SK-N-SH treated with all-trans-retinoic acid at 6 μM for 48 hours (cell line): ENCODE measurements at regions not wholly inside any gene's neighbourhood (a gene's known extent, or its start where the extent isn't known, plus 50 kb on each side); places are given as distances from the start of the nearest gene placed in this dataset.

Experiments used
- ATAC-seq: fragments of 200-7000 bp; cut with Tn5 transposase; 3 replicates; pipeline ENCODE4 v1.9.1; 2020; ENCODE audit warnings: mild to moderate bottlenecking, moderate library complexity
- ARNTL ChIP-seq: fragments of 450-650 bp; formaldehyde crosslinking; IDR thresholded peaks from 2 replicates; pipeline ENCODE4 v1.5.0; 2020; ENCODE audit warnings: low read depth, mild to moderate bottlenecking, moderate library complexity, borderline replicate concordance
- BACH2 ChIP-seq: fragments of 250-450 bp; sonication (Bioruptor Pico); IDR thresholded peaks from 2 replicates; pipeline ENCODE4 v1.9.0; 2021; ENCODE audit warnings: mild to moderate bottlenecking, borderline replicate concordance
- CSDC2 ChIP-seq: fragments of 250-450 bp; sonication (Bioruptor Pico); IDR thresholded peaks from 2 replicates; pipeline ENCODE4 v1.5.0; 2020; ENCODE audit warnings: mild to moderate bottlenecking, moderate library complexity
- ESRRG ChIP-seq: fragments of 250-450 bp; sonication (Bioruptor Pico); IDR thresholded peaks from 2 replicates; pipeline ENCODE4 v1.6.1; 2021; ENCODE audit warnings: mild to moderate bottlenecking
- GLIS3 ChIP-seq: fragments of 250-450 bp; sonication (Bioruptor Pico); IDR thresholded peaks from 2 replicates; pipeline ENCODE4 v1.5.0; 2020; ENCODE audit warnings: mild to moderate bottlenecking, moderate library complexity
- ISL1 ChIP-seq: fragments of 250-450 bp; sonication (Bioruptor Pico); IDR thresholded peaks from 2 replicates; pipeline ENCODE4 v2.1.2; 2022; ENCODE audit warnings: mild to moderate bottlenecking, moderate library complexity
- OSR1 ChIP-seq: fragments of 250-450 bp; sonication (Bioruptor Pico); IDR thresholded peaks from 2 replicates; pipeline ENCODE4 v1.8.0; 2022; ENCODE audit warnings: moderate library complexity, mild to moderate bottlenecking, inconsistent platforms
- PPARA ChIP-seq: fragments of 250-450 bp; sonication (Bioruptor Pico); IDR thresholded peaks from 2 replicates; pipeline ENCODE4 v1.5.0; 2020; ENCODE audit warnings: mild to moderate bottlenecking, borderline replicate concordance
- SNAI2 ChIP-seq: fragments of 250-450 bp; sonication (Bioruptor Pico); IDR thresholded peaks from 2 replicates; pipeline ENCODE4 v1.5.0; 2020; ENCODE audit warnings: mild to moderate bottlenecking, moderate library complexity
- TCF4 ChIP-seq: fragments of 250-450 bp; sonication (Bioruptor Pico); IDR thresholded peaks from 2 replicates; pipeline ENCODE4 v1.8.0; 2021; ENCODE audit warnings: mild to moderate bottlenecking, moderate library complexity, borderline replicate concordance
- TOX ChIP-seq: fragments of 250-450 bp; sonication (Bioruptor Pico); IDR thresholded peaks from 2 replicates; pipeline ENCODE4 v1.8.0; 2021; ENCODE audit warnings: mild to moderate bottlenecking, moderate library complexity, borderline replicate concordance
- ZC3H10 ChIP-seq: fragments of 250-450 bp; sonication (Bioruptor Pico); IDR thresholded peaks from 2 replicates; pipeline ENCODE4 v1.5.1; 2021; ENCODE audit warnings: mild to moderate bottlenecking, moderate library complexity
- ZFP3 ChIP-seq: fragments of 250-450 bp; sonication (Bioruptor Pico); IDR thresholded peaks from 2 replicates; pipeline ENCODE4 v1.5.0; 2020; ENCODE audit warnings: mild to moderate bottlenecking, moderate library complexity
- ZFP30 ChIP-seq: fragments of 450-650 bp; formaldehyde crosslinking; IDR thresholded peaks from 2 replicates; pipeline ENCODE4 v1.5.0; 2022; ENCODE audit warnings: mild to moderate bottlenecking, moderate library complexity
- ZNF565 ChIP-seq: fragments of 450-650 bp; formaldehyde crosslinking; conservative IDR thresholded peaks from 2 replicates; pipeline ENCODE4 v1.5.0; 2020; ENCODE audit warnings: low read depth, mild to moderate bottlenecking, moderate library complexity
- ZNF70 ChIP-seq: fragments of 450-650 bp; formaldehyde crosslinking; IDR thresholded peaks from 2 replicates; pipeline ENCODE4 v1.5.0; 2020; ENCODE audit warnings: mild to moderate bottlenecking, moderate library complexity
- ZNF8 ChIP-seq: fragments of 450-650 bp; formaldehyde crosslinking; IDR thresholded peaks from 2 replicates; pipeline ENCODE4 v1.5.0; 2020; ENCODE audit warnings: mild to moderate bottlenecking, moderate library complexity
- TF ChIP-seq, protein P1 (sequence below): fragments of 250-450 bp; sonication (Bioruptor Pico); IDR thresholded peaks from 2 replicates; pipeline ENCODE4 v1.8.0; 2021; ENCODE audit warnings: low read depth, mild to moderate bottlenecking, moderate library complexity, borderline replicate concordance
- TF ChIP-seq, protein P2 (sequence below): fragments of 250-450 bp; sonication (Bioruptor Pico); IDR thresholded peaks from 2 replicates; pipeline ENCODE4 v1.5.0; 2020; ENCODE audit warnings: mild to moderate bottlenecking, moderate library complexity
- TF ChIP-seq, protein P3 (sequence below): fragments of 250-450 bp; sonication (Bioruptor Pico); IDR thresholded peaks from 2 replicates; pipeline ENCODE4 v1.5.1; 2020; ENCODE audit warnings: low read depth, mild to moderate bottlenecking, moderate library complexity
- TF ChIP-seq, protein P4 (sequence below): fragments of 250-450 bp; sonication (Bioruptor Pico); IDR thresholded peaks from 2 replicates; pipeline ENCODE4 v1.8.0; 2020; ENCODE audit warnings: mild to moderate bottlenecking, moderate library complexity, borderline replicate concordance
- TF ChIP-seq, protein P5 (sequence below): fragments of 250-450 bp; sonication (Bioruptor Pico); IDR thresholded peaks from 2 replicates; pipeline ENCODE4 v1.5.1; 2021; ENCODE audit warnings: mild to moderate bottlenecking, moderate library complexity

DNA sequence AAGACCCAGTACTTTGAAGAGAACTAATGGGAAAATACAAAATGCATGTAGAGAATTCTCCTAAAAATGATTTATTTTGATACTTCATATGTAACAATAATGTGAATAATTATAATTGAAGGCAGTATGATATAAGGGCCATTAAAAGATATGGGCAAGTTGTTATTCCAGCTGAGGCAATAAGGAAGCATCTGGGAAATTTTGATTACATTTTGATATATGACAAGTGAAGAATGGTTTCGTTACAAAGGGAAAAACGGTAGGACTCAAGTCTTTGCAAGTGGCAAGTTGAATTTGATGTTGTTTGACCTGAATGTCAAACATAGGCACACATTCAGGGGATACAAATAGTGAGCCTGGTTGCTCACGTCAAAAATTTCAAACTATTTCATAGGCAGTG lies 137.9 kb upstream of the TP63 start:
- no peak for TF ChIP-seq PPARA
- no peak for TF ChIP-seq ARNTL (CRISPR knock-in tag)
- TF ChIP-seq ZNF70 (CRISPR knock-in tag) = no peak
- no peak for TF ChIP-seq ZFP3
- TF ChIP-seq, protein P1, sequence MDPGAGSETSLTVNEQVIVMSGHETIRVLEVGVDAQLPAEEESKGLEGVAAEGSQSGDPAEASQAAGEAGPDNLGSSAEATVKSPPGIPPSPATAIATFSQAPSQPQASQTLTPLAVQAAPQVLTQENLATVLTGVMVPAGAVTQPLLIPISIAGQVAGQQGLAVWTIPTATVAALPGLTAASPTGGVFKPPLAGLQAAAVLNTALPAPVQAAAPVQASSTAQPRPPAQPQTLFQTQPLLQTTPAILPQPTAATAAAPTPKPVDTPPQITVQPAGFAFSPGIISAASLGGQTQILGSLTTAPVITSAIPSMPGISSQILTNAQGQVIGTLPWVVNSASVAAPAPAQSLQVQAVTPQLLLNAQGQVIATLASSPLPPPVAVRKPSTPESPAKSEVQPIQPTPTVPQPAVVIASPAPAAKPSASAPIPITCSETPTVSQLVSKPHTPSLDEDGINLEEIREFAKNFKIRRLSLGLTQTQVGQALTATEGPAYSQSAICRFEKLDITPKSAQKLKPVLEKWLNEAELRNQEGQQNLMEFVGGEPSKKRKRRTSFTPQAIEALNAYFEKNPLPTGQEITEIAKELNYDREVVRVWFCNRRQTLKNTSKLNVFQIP (CRISPR knock-in tag) = no peak
- TF ChIP-seq ZNF8 = no peak
- ATAC-seq = no peak

DNA sequence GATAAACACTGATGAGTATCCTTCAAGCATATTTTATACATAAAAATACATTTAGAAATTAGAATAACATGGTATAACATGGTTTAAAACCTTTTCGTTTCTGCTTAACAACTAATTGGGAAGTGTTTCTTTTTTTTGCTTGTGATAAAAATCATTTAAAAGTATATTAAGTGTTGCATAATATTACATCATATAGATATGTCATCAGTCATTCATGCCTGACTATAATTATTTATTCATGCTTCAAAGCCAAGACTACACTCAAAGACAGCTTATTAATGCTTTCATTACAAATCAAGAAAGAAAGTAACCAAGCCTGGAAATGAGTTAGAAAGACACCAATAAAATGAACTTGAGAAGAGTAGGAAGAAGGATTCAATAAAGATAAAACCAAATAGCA lies 136.6 kb upstream of the TP63 start:
- no peak for ATAC-seq
- TF ChIP-seq GLIS3 (CRISPR knock-in tag) (no peak), ZC3H10 (CRISPR knock-in tag) (no peak), ESRRG (CRISPR knock-in tag) (no peak), OSR1 (CRISPR knock-in tag) (no peak), ZNF565 (no peak), ZFP3 (no peak), BACH2 (CRISPR knock-in tag) (no peak), ZFP30 (CRISPR knock-in tag) (no peak), CSDC2 (no peak), ARNTL (CRISPR knock-in tag) (no peak), TOX (no peak), SNAI2 (CRISPR knock-in tag) (no peak), ZNF70 (CRISPR knock-in tag) (no peak), PPARA (no peak), TCF4 (no peak), ISL1 (no peak)
- TF ChIP-seq, protein P2, sequence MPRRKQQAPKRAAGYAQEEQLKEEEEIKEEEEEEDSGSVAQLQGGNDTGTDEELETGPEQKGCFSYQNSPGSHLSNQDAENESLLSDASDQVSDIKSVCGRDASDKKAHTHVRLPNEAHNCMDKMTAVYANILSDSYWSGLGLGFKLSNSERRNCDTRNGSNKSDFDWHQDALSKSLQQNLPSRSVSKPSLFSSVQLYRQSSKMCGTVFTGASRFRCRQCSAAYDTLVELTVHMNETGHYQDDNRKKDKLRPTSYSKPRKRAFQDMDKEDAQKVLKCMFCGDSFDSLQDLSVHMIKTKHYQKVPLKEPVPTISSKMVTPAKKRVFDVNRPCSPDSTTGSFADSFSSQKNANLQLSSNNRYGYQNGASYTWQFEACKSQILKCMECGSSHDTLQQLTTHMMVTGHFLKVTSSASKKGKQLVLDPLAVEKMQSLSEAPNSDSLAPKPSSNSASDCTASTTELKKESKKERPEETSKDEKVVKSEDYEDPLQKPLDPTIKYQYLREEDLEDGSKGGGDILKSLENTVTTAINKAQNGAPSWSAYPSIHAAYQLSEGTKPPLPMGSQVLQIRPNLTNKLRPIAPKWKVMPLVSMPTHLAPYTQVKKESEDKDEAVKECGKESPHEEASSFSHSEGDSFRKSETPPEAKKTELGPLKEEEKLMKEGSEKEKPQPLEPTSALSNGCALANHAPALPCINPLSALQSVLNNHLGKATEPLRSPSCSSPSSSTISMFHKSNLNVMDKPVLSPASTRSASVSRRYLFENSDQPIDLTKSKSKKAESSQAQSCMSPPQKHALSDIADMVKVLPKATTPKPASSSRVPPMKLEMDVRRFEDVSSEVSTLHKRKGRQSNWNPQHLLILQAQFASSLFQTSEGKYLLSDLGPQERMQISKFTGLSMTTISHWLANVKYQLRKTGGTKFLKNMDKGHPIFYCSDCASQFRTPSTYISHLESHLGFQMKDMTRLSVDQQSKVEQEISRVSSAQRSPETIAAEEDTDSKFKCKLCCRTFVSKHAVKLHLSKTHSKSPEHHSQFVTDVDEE (CRISPR knock-in tag) = no peak
- TF ChIP-seq, protein P3, sequence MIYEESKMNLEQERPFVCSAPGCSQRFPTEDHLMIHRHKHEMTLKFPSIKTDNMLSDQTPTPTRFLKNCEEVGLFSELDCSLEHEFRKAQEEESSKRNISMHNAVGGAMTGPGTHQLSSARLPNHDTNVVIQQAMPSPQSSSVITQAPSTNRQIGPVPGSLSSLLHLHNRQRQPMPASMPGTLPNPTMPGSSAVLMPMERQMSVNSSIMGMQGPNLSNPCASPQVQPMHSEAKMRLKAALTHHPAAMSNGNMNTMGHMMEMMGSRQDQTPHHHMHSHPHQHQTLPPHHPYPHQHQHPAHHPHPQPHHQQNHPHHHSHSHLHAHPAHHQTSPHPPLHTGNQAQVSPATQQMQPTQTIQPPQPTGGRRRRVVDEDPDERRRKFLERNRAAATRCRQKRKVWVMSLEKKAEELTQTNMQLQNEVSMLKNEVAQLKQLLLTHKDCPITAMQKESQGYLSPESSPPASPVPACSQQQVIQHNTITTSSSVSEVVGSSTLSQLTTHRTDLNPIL (CRISPR knock-in tag) = no peak
- TF ChIP-seq, protein P4, sequence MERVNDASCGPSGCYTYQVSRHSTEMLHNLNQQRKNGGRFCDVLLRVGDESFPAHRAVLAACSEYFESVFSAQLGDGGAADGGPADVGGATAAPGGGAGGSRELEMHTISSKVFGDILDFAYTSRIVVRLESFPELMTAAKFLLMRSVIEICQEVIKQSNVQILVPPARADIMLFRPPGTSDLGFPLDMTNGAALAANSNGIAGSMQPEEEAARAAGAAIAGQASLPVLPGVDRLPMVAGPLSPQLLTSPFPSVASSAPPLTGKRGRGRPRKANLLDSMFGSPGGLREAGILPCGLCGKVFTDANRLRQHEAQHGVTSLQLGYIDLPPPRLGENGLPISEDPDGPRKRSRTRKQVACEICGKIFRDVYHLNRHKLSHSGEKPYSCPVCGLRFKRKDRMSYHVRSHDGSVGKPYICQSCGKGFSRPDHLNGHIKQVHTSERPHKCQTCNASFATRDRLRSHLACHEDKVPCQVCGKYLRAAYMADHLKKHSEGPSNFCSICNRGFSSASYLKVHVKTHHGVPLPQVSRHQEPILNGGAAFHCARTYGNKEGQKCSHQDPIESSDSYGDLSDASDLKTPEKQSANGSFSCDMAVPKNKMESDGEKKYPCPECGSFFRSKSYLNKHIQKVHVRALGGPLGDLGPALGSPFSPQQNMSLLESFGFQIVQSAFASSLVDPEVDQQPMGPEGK (CRISPR knock-in tag) = no peak
- TF ChIP-seq, protein P5, sequence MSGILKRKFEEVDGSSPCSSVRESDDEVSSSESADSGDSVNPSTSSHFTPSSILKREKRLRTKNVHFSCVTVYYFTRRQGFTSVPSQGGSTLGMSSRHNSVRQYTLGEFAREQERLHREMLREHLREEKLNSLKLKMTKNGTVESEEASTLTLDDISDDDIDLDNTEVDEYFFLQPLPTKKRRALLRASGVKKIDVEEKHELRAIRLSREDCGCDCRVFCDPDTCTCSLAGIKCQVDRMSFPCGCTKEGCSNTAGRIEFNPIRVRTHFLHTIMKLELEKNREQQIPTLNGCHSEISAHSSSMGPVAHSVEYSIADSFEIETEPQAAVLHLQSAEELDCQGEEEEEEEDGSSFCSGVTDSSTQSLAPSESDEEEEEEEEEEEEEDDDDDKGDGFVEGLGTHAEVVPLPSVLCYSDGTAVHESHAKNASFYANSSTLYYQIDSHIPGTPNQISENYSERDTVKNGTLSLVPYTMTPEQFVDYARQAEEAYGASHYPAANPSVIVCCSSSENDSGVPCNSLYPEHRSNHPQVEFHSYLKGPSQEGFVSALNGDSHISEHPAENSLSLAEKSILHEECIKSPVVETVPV (CRISPR knock-in tag) = no peak

DNA sequence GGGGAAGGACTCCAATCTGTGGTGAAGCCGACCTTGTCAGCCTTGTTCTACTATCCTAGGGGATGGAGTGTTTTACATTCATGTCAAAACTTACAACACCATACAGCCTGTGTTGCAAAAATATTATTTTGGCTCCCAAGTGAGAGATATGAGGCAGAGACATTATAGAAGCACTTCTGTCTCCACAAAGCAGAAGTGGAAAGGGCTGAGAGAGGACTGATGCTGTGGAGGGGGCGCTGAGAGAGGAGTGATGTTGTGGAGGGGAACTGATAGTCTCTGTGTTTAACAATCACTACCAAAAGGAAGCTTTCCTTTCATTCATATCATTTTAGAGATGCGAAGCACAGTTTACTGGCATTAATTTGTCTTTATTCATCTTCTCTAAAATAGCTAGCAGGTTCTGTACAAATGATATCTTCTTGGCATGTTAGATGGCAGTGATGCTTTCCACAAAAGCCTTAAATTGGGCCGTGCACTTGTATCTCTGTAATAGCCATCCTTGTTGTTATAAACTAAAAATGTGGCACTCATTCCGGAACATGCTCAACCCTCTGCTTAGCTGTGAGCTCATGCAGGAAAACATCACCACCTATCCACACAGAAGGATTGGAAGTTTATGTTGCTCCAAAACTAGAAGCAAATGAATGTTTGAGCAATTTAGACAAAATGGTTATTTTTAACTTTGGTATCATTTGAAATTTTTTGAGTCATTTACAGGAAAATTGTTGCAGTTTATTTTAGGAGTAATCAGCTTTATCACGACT lies 134.6 kb upstream of the TP63 start:
- no peak for ATAC-seq
- no peak for TF ChIP-seq SNAI2 (CRISPR knock-in tag)
- TF ChIP-seq ZNF70 (CRISPR knock-in tag) = no peak
- TF ChIP-seq, protein P3 (CRISPR knock-in tag) = no peak
- TF ChIP-seq ZNF565 = no peak
- TF ChIP-seq, protein P4 (CRISPR knock-in tag) = no peak
- TF ChIP-seq ZFP3 = no peak
- no peak for TF ChIP-seq ESRRG (CRISPR knock-in tag)
- TF ChIP-seq, protein P5 (CRISPR knock-in tag) = no peak
- no peak for TF ChIP-seq ZNF8
- no peak for TF ChIP-seq PPARA
